Omental fat pad (tissue), 3 donors: ENCODE measurements at regions not wholly inside any gene's neighbourhood (a gene's known extent, or its start where the extent isn't known, plus 50 kb on each side); places are given as distances from the start of the nearest gene placed in this dataset.

ENCODE experiments used
- ATAC-seq: fragments of 150-250 bp; one replicate; pipeline ENCODE4 v1.9.1; 2016; ENCODE audit warnings: mild to moderate bottlenecking, moderate library complexity; ENCODE audit not compliant: low FRiP score
- DNase-seq: peaks from one replicate; pipeline ENCODE4 v3.0.0-alpha.2; 2019; ENCODE audit warnings: low spot score
- CTCF ChIP-seq, 3 donors: fragments of 450-650 bp; IDR thresholded peaks; one replicate each; pipeline ENCODE4 v1.5.1; 2016 to 2017; ENCODE audit warnings: antibody characterized with exemption in 3 of 3, mild to moderate bottlenecking in 3 of 3, moderate library complexity in 2 of 3

GRCh38 chr6:18976091-18976490 lies 588.9 kb downstream of the RNF144B start:
- ATAC-seq: no peak
- no peak for TF ChIP-seq CTCF (IDR thresholded peaks at IDR 0.05)
- no peak for DNase-seq

GRCh38 chr6:18976966-18977365 lies 589.8 kb downstream of the RNF144B start:
- DNase-seq (no peak), ATAC-seq (no peak)
- no peak for TF ChIP-seq CTCF (IDR thresholded peaks at IDR 0.05)

GRCh38 chr6:18978337-18979128 lies 591.4 kb downstream of the RNF144B start:
- ATAC-seq (peak; percentile 59), DNase-seq (no peak)
- no peak for TF ChIP-seq CTCF (IDR thresholded peaks at IDR 0.05)

- TF ChIP-seq CTCF (IDR thresholded peaks at IDR 0.05): no peak
- ATAC-seq (no peak), DNase-seq (no peak)
Measured at GRCh38 chr6:18985061-18985460, 597.9 kb downstream of the RNF144B start.

- ATAC-seq: no peak
- no peak for DNase-seq
- TF ChIP-seq CTCF (IDR thresholded peaks at IDR 0.05): no peak
Measured at GRCh38 chr6:18985996-18986395, 598.8 kb downstream of the RNF144B start.

- ATAC-seq: no peak
- no peak for DNase-seq
- TF ChIP-seq CTCF (IDR thresholded peaks at IDR 0.05): no peak
Measured at GRCh38 chr6:18988636-18989035, 601.5 kb downstream of the RNF144B start.
